ENCODE measurements at regions not wholly inside any gene's neighbourhood (a gene's known extent, or its start where the extent isn't known, plus 50 kb on each side); places are given as distances from the start of the nearest gene placed in this dataset.
"Not testable (repeated sequence)": the region's sequence is repeated elsewhere in the genome, so short reads cannot be mapped to it uniquely, and the experiment has no call there.

DNA sequence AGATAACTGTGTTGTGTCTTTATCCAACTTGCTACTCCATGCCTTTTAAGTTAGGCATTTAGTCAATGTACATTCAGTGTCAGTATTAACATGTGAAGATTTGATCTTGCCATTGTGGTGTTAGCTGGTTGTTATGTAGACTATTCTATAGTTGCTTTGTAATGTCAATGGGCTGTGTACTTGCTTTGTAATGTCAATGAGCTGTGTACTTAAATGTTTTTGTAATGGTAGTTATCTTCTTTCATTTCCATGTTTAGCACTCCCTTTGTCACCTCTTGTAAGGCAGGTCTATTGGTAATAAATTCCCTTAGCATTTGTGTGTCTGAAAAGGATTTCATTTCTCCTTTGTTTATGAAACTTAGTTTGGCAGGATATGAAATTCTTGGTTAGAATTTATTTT is 53.4 kb downstream of the MC4R start:
- DNase-seq, result no peak

DNA sequence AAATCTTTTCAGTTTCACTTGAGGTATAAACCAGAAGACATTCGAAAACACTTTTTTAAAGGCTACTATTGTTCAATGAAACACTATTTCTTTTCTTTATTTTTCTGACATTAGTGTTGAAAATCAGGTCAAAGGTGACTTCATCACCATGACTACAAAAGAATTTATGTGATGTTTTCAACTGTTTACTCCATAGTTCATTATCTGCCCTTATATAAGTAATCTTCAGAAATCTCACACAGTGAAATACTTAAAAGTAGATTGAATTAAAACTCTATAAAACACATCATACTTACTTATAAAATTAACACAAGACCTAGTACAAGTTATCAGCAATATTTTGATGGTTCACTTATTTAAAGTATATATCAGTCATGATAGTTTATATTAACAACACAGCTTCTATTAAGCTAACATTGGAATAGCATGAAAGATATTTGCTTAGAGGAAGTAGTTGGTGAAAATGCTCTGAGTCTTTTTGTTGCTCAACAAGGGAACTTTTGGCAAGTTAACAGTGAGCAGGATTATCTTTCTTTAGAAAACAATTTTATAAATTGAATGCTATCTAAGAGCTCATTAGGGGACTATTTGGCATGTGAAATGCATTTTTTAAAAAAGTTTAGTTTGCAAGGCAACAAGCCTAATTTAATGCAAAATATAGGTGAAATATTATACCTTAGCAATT is 60.8 kb downstream of the MC4R start:
- DNase-seq, result no peak

DNA sequence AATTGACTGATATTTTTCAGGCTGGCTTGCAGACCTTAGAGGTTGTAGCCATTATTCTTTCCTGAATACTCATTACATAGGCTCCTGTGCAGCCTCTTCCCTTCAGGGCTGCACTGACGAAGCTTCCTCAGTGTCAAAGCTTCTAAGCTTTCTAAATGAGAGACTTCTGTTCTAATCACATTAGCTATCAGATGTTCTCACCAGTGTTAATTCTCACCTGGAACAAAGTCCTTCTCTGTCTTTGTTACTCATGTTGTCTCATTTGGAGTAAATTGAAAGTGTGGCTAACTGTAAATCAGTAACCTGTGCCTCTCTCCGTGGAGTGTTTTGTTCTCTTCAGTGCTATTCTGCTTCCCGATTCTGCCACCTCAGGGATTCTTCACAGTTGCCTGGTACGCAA is 76.9 kb downstream of the MC4R start:
- DNase-seq, result no peak

DNA sequence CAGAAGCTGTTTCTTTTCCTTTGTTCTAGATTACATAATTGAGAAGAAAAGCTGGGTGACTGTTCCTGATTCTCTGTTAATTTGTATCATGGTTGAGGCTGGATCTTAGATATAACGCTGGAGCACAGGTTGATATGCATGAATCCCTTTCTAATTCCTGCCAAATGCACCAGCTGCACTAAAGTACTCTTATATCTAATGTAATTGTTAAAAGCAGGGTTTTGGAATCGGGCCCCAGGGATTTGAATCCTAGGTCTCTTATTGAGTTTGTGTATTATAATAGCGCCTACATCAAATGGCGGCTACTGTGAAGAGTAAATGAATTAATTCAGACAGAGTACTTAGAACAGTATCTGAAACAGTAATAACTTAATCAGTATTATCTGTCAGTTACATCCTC is 80.4 kb downstream of the MC4R start:
- no peak for DNase-seq

DNA sequence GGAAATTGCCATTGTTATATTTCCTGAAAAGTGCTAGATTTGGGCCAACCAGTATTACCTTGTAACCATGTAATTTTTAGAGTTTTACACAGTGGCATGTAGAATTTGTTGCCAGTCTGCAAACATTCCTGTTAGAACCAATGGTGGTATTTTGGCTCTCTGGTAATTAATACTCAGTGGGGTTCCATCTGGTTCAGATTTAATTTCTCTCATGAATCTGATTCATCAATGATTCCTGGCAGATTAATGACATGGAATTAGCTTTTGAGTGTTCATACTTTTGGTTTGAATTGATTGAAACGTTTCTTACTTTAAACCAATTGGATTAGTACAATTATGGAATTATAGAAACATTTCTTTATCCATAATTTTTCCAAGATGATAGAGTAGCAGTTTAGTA is 93.2 kb downstream of the MC4R start:
- DNase-seq, result no peak

DNA sequence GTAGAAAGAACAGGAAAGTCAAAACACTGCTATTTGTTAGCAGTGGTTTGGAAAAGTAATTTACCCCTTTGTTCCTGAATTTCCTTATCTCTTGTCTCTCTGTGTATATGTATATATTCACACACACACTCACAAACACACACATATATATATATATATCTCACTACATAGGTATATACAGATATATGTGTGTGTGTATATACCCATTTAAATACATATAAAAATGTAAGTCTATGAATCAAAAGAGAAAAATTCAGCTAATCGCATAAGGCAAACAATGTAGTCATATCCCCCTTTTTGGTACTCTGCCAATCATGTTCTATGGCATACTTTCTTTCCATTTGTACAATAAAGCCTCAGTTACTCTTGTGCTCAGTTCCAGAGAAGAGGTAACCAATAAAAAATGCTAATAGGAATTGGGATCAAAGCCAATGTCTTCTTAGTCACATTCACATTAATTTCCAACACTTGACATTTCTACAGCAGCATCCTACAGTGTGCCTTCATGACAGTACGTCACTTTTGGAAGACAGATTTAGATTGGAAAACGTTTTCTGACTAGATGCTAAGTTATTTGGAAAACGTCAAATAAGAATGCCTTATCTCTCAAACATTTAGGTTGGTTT is 94.6 kb downstream of the MC4R start:
- no peak for DNase-seq

DNA sequence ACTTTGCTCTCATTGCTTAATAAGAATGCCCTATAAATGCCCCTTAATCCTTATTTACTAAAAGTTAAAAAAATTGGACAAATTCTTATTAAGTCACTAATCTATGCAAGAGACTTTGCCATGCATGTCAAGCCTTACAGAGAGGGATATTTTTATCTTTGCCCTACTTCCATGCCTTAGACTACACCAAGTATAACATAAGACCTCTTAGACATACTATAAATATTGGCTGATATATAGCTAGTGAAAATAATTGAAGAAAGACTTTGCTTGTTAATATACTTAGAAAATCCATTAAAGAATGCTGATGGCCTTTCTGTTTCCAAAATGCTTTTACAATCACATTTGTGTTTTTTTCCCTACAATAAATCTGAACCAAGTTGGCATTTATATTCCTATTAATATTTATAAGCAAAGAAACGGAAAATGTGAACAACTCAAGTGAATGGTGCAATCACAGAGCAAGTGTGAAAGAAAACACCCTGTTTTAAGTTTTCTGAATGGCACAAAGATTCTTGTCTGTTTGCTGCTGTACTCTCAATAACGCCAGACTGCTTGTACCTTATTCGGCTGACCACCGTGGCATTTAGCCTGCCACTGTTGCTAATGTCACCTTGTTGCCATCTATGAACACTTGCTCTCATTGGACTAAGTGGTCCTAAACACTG is 105.0 kb downstream of the MC4R start:
- no peak for DNase-seq

DNA sequence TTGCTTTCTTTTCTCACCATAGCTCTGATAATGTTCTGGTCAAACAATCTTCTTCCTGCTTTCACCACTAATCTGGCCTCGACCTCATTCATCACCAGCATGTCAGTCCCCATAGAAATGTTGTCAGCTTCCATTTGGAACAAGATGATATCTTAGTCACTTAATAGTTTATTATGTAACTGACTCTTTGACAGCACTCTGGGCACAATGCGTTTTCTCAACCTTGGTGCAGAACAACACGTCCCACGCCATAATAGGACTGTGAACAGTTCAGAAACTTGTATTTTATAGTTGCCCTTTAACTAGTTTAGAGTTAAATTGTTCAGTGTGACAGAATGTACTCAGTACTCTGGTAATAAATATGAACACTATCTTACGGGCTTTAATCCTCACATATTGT is 106.0 kb downstream of the MC4R start:
- no peak for DNase-seq

DNA sequence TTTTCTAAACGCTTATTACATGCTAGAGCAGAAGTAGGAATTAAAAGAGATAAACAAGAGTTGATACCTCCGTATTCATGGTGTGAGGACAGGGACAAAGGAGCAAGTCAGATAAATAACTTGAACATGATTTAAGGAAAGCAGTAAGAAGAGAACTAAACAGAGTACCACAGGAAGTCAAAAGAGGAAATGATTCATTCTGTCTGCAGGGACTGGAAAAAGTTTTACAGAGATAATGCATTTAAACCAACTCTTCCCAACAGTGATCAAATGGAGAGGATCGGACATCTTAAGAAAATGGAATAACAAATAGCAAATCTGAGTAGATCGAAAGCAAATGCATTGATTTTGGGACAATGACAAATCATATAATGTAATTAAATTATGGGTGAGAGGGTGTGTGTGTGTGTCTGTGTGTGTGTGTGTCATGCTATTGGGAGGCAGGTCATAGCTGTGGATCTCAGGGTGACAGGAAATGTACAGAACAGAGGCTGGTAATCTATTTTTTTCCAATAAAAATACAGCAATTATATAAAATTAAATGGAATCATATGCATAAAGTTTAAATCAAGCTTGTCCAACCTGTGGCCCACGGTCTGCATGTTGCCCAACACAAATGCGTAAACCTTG is 113.4 kb downstream of the MC4R start:
- DNase-seq, result no peak

DNA sequence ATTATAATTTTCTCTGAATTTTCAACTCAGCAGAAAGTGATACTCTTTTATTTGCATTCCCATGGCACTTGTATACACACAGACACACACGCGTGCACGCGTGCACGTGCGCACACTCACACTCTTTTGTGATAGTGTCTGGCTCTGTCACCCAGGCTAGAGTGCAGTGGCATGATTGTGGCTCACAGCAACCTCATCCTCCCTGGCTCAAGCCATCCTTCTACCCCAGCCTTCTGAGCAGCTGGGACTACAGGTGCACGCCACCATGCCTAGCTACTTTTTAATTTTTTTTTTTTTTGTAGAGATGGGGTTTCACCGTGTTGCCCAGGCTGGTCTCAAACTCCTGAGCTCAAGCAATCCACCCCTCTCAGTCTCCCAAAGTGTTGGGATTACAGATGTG is 123.2 kb downstream of the MC4R start:
- no peak for DNase-seq

DNA sequence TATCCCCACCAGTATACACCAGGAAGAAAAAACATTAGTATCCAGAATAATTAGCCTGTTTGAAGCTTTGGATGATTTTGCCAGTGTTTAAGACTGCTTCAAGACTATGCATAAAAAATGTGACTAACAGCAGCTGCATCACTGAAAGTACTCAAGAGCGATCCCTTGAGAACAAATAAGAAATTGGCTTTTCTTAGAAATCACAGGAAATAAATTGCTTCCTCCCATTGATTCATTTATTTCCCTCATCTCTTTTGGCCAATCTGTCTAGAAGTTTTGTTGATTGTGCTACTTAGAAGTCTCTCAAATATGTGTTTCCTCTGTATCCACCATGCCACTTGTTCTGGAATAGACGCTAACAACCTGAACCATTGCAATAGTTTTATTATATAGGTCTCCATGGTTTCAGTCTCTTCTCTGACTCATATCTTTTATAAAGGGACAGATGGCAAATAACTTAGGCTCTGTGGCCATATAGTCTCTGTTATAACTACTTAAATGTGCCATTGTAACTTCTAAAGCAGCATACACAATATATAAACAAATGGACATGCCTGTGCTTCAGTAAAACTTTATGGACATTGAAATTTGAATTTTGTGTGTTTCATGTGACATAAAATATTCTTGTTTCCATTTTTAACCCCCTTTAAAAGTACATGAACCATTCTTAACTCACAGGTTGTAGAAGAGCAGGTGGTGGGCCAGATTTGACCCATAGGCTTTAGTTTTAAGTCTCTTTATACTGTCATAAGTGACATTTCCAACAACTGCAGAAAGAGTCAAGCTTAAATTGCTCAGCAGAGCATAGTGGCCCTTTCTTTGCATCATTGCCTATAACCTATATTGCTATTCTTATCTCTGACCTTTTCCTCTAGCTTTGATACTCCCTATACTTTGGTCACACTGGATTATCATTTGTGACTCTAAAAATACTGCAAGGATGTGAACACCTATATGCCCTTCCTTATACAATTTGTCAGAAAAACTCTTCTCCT is 123.9 kb downstream of the MC4R start:
- no peak for DNase-seq

DNA sequence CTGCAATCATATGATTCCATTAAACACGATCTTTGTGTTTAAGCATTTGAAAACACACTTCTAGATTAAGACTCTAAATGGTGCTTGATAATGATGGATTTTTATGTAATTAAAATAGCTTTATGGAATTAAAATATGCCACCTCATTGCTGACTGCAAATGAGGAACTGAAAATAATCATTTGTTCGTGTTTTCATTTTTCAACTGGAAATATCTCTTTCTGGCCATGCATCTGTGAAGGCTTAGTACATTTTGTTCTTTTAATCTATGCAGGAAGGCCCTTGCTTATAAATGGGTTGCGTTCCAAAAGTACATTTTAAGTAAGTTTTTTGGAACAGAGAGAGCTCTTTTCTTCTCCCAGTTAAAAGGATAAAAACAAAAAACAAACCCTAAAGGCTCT is 125.5 kb downstream of the MC4R start:
- no peak for DNase-seq

DNA sequence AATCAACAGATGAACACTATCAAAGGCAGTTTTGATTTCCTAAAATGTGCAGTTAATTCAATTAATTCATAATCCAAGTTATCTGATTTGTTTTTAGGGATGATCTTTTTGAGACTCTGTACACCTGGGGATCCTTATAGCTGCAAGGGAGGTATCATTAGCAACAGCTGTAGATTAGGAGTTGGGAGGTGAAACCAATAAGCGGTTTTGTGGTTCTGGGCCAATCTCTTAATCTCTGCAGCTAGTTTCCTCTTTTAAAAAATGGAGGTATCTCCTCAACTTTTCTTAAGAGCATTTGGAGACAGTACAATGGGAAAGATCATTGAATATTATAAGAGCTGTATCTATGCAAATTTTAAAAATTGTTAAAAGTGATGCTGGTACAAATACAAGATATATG is 126.0 kb downstream of the MC4R start:
- no peak for DNase-seq

DNA sequence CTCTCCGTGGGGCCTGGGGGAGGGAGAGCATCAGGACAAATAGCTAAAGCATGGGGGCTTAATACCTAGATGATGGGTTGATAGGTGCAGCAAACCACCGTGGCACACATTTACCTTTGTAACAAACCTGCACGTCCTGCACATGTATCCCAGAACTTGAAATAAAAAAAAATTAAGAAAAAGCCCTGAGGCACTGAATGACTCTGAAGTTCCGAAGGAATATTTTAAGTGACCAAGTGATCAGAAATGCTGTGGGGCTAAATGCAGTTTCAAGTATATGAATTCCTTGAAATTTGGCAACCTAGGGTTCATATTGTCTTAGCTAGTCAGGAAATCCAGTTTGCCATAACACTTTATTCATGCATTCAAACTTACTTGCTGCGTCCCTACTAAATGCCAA is 127.5 kb downstream of the MC4R start:
- DNase-seq, result no peak

DNA sequence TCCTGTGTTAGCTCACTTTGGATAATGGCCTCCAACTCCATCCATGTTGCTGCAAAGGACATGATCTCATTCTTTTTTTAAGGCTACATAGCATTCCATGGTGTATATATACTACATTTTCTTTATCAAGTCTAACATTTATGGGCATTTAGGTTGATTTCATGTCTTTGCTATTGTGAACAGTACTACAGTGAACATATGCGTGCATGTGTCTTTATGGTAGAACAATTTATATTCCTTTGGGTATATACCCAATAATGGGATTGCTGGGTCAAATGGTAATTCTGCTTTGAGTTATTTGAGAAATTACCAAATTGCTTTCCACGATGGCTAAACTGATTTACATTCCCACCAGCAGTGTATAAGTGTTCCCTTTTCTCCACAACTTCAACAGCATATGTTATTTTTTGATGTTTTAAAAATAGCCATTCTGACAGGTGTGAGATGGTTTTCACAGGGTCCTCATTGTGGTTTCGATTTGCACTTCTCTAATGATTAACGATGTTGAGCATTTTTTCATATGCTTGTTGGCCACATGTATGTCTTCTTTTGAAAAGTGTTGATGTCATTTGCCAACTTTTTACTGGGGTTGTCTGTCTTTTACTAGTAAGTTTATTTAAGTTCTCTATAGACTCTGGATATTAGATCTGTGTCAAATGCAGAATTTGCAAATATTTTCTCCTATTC is 133.4 kb downstream of the MC4R start:
- not testable (repeated sequence) for DNase-seq

DNA sequence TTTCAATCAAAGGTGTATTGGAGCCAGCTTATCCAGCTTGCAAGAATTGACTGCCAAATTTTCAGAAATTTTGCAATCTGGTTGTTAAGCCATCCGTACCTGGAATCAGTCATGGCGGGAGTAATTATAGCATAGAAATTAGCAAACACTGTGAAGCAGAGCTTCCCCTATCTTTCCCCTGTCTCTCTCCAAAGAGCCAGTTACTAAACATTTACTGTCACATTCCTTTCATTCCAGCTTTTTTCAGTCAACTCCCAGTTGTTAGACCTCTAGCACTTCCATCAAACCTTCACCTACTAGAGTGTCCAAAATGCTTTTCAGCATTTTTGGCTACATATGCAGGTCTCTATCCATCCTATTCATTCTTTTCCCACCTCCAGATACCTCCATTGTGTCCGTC is 137.4 kb downstream of the MC4R start:
- no peak for DNase-seq

DNA sequence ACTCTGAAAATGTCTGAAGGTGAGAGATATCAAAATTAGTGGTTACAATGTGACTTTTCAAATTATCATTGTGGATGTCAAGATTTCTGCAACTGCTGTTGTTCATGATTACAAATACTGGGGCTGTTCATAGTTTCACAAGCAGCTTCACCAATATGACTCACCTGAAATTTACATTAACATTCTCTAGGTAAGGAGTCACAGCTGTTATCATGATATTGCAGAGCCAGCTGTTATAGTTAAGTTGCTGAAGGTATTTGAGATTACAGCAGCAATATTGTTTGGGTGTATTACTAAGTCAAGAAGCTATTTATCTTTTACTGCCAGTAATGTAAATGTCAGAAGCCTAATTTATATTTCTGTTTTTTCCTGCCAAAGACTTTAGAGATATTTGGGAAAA is 140.0 kb downstream of the MC4R start:
- DNase-seq, result no peak

DNA sequence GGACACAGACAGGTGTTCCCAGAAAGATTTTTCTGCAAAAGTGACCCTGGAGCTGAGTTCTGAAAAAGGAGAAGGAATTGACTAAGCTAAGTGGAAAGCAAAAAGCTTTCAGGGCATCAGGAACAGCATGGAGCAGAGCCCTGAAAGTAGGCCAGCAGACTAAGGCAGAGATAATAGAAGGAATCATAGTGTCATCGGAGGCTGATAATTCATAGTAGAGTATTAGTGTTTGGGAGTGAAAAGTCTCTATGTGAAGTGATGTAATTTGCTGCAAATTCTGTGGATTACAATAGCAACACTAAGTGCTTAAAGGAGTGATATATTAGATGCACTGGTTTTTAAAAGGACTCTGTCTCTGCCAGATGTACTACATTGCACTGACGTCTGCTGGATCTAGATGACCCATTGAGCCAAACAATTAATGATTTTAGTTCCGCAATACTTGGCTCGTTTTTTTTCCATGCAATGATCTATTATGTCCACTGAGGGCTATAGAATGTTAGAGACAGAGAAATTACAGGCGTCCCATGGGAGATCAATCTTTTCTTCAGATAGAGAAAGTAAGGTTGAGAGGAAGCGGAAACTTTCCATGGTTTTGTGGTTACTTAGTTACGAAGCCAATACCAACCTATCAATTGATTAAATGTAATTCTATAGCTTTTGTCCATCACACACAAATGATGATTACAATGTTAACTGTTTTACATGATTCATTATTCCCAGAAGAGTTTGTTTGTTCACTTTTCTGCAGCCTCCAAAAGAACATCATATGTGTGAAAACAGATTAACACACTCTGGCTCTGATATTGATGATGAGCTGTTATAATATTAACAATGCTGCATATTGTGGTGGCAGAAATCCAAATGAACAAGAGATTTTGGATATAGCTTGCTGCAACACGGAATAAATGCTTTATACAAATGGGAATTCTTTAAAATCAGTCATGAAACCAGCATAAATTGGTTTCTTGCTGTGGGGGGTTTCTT is 143.7 kb downstream of the MC4R start:
- no peak for DNase-seq

DNA sequence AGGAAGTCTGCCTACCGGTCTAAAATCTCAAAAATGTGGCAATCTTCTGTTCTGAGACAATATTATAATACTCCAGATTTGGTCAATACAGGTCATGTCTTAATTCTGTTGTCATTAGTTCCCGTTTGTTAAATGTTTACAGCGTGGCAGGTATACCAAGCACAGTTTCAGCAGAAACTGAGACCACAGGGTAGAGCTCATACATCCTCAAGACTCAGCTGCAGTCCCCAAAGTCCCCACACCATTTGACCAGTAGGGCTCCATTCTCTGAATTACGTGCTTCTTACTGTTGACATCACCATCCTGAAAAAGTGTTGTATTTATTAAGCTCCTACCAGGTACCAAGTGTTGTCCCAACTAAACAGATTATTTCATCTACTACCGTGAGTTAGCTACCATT is 157.1 kb downstream of the MC4R start:
- no peak for DNase-seq

DNA sequence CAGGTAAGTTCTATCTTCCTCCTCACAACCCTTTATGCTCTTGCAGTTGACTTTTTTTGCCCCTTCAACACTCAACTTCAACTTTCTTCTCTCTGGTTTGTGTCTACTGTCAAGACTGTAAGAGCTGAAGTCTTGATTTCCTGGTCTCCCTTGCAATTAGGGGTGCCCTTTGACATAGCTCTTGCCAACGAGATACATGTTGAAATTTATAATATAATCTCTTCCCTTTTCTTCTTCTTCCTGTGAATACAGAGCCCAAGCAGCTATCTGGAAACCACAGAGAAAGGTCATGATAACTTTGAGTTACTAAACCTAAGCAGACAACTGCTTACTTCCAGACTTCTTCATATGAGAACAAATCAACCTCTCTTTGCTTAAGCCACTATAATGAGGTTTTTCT is 163.5 kb downstream of the MC4R start:
- DNase-seq, result no peak

DNA sequence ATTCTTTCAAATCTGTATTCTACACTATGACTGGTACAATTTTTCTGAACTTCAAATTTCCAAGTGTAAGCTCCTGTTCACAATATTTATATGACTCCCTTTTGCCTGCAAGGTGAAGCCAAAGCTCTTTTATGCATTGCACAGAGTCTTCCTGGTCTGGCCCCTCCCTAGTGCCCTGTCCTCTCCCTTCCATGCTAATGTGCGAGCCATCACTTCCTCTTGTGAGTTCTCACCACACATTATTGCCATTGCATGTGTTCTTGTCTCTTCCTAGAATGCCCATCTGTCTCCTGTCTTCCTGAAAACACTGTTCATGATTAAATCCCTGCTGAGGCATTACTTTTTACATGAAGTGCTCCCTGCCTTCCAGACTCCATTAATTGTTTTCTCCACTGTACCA is 169.9 kb downstream of the MC4R start:
- no peak for DNase-seq
